ENCODE measurements at regions not wholly inside any gene's neighbourhood (a gene's known extent, or its start where the extent isn't known, plus 50 kb on each side); places are given as distances from the start of the nearest gene placed in this dataset.
"Not testable (repeated sequence)": the region's sequence is repeated elsewhere in the genome, so short reads cannot be mapped to it uniquely, and the experiment has no call there.

DNA sequence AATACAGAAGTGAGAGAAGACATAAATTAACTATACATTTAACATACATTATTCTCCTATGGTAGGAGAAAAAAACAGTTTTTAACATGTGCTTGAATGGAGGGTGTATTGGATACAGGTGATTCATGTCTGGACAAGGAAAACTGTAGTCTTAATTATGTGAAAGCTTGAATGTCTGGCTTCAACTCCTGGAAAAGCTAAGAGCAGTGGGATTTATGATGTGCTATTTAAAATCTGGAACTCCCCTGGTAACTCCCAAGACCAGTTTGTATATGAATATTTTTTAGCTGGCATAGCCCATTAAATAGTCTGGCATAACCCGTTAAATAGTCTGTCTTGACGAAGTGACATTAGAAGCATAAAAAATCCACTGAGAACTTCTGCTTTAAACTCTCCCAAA is 410.0 kb upstream of the PTCHD4 start:
- H3K4me1 ChIP-seq (ENCODE audit: control insufficient read depth, insufficient read depth, low read length, unreplicated experiment): no peaks in the 10 kb centered on the region
- H3K4me3 ChIP-seq (ENCODE audit: low read depth, low read length): no peak overlapping the region
- H3K27ac ChIP-seq (ENCODE audit: low read depth, low read length): no peak overlapping the region
- no peaks in the 10 kb centered on the region for H3K27me3 ChIP-seq (ENCODE audit: insufficient read depth, low read length)
- no peaks in the 10 kb centered on the region for H3K79me2 ChIP-seq (ENCODE audit: control insufficient read depth, insufficient read depth, low read length, unreplicated experiment)
- H2AFZ ChIP-seq (ENCODE audit: low read length, unreplicated experiment): no peak overlapping the region
- no peaks in the 10 kb centered on the region for H3K36me3 ChIP-seq (ENCODE audit: insufficient read depth, low read length)

DNA sequence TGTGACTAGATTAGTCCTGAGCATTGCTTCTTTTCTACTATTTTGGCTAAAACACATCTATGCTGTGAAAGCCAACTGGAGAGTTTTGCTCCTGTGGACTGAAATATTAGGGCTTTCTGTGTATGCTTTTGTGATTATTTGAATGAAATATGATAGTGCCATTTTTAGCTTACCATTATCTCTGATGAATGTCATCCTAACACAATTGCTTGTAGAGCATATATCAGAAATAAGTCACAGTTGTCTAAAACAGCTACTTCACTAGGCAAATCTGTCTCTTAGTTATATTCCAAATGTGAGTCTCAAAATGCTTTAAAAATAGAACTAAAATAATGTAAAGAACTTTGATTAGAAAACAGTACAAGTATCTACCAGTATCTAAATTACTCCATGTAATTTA is 401.4 kb upstream of the PTCHD4 start:
- Histone ChIP-seq H3K79me2 (ENCODE audit: control insufficient read depth, insufficient read depth, low read length, unreplicated experiment) (no peaks in the 10 kb centered on the region), H3K36me3 (ENCODE audit: insufficient read depth, low read length) (no peaks in the 10 kb centered on the region), H2AFZ (ENCODE audit: low read length, unreplicated experiment) (no peak overlapping the region), H3K27ac (ENCODE audit: low read depth, low read length) (no peak overlapping the region), H3K4me3 (ENCODE audit: low read depth, low read length) (no peak overlapping the region), H3K4me1 (ENCODE audit: control insufficient read depth, insufficient read depth, low read length, unreplicated experiment) (no peaks in the 10 kb centered on the region), H3K27me3 (ENCODE audit: insufficient read depth, low read length) (no peaks in the 10 kb centered on the region)

DNA sequence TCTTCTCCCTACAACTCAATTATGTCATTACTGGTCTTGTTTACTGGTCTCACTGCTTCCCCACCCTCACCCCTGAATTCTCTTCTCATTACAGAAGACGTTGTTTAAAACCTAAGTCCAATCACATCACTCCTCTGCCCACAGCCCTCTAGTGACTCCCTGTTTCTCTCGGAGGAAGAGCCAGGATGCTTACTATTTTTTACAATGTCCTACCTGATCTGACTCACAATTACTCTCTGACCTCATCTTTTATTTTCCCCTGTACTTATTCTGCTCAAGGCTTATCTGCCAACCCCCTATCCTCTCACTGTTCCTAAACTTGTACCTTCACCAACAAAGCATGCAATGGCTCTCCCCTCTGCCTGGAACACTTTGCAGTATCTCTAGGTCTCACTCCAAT is 400.4 kb upstream of the PTCHD4 start:
- no peak overlapping the region for H3K27ac ChIP-seq (ENCODE audit: low read depth, low read length)
- H3K36me3 ChIP-seq (ENCODE audit: insufficient read depth, low read length): no peaks in the 10 kb centered on the region
- H3K4me1 ChIP-seq (ENCODE audit: control insufficient read depth, insufficient read depth, low read length, unreplicated experiment): no peaks in the 10 kb centered on the region
- H3K79me2 ChIP-seq (ENCODE audit: control insufficient read depth, insufficient read depth, low read length, unreplicated experiment): no peaks in the 10 kb centered on the region
- no peak overlapping the region for H2AFZ ChIP-seq (ENCODE audit: low read length, unreplicated experiment)
- no peaks in the 10 kb centered on the region for H3K27me3 ChIP-seq (ENCODE audit: insufficient read depth, low read length)
- no peak overlapping the region for H3K4me3 ChIP-seq (ENCODE audit: low read depth, low read length)

DNA sequence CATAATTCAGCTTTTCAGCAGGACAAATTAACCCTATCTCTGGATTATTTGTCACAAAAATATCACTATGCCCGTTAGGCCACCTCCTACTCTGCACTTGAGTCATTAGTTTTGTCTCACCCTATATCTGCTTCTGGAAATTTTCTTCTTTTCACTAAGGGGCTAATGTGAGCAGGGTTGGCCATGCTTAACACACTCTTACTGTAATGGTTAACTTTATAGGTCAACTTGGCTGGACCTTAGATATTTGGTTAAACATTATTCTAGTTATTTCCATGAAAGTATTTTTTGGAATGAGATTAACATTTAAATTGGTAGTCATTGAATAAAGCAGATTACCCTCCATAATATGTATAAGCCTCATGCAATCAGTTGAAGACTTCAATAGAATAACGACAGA is 394.6 kb upstream of the PTCHD4 start:
- Histone ChIP-seq H3K4me1 (ENCODE audit: control insufficient read depth, insufficient read depth, low read length, unreplicated experiment) (no peaks in the 10 kb centered on the region), H3K79me2 (ENCODE audit: control insufficient read depth, insufficient read depth, low read length, unreplicated experiment) (no peaks in the 10 kb centered on the region), H3K4me3 (ENCODE audit: low read depth, low read length) (no peak overlapping the region), H2AFZ (ENCODE audit: low read length, unreplicated experiment) (no peak overlapping the region), H3K27ac (ENCODE audit: low read depth, low read length) (no peak overlapping the region), H3K36me3 (ENCODE audit: insufficient read depth, low read length) (no peaks in the 10 kb centered on the region), H3K27me3 (ENCODE audit: insufficient read depth, low read length) (no peaks in the 10 kb centered on the region)

DNA sequence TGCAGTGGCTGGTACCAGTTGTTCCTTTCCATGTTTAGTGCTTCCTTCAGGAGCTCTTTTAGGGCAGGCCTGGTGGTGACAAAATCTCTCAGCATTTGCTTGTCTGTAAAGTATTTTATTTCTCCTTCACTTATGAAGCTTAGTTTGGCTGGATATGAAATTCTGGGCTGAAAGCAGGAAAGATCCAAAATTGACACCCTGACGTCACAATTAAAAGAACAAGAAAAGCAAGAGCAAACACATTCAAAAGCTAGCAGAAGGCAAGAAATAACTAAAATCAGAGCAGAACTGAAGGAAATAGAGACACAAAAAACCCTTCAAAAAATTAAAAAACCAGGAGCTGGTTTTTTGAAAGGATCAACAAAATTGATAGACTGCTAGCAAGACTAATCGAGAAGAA is 382.4 kb upstream of the PTCHD4 start:
- not testable (repeated sequence) for H3K4me1 ChIP-seq (ENCODE audit: control insufficient read depth, insufficient read depth, low read length, unreplicated experiment); H3K27me3 ChIP-seq (ENCODE audit: insufficient read depth, low read length); H3K4me3 ChIP-seq (ENCODE audit: low read depth, low read length); H2AFZ ChIP-seq (ENCODE audit: low read length, unreplicated experiment); H3K79me2 ChIP-seq (ENCODE audit: control insufficient read depth, insufficient read depth, low read length, unreplicated experiment); H3K36me3 ChIP-seq (ENCODE audit: insufficient read depth, low read length); H3K27ac ChIP-seq (ENCODE audit: low read depth, low read length)

DNA sequence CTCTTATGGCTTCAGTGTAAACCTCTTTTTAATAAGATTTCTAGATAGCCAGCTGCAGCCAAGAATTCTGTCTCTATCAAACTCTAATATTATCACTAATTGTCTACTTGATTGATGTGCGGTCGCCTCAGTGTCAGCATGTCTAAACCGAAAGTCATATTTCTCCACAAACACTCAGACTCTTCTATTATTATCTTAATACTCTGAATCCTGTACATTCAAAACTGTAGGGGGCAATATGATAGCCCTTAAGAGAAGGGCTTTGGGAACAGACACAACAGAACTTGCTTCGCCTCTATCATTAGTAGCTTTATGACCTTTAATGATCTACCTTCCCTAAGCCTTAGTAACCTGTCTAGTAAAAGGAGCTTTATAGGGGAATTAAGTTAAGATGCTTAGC is 379.7 kb upstream of the PTCHD4 start:
- Histone ChIP-seq H3K36me3 (ENCODE audit: insufficient read depth, low read length) (no peaks in the 10 kb centered on the region), H3K4me3 (ENCODE audit: low read depth, low read length) (no peak overlapping the region), H3K79me2 (ENCODE audit: control insufficient read depth, insufficient read depth, low read length, unreplicated experiment) (no peaks in the 10 kb centered on the region), H3K4me1 (ENCODE audit: control insufficient read depth, insufficient read depth, low read length, unreplicated experiment) (no peaks in the 10 kb centered on the region), H3K27ac (ENCODE audit: low read depth, low read length) (no peak overlapping the region), H3K27me3 (ENCODE audit: insufficient read depth, low read length) (no peaks in the 10 kb centered on the region), H2AFZ (ENCODE audit: low read length, unreplicated experiment) (no peak overlapping the region)

DNA sequence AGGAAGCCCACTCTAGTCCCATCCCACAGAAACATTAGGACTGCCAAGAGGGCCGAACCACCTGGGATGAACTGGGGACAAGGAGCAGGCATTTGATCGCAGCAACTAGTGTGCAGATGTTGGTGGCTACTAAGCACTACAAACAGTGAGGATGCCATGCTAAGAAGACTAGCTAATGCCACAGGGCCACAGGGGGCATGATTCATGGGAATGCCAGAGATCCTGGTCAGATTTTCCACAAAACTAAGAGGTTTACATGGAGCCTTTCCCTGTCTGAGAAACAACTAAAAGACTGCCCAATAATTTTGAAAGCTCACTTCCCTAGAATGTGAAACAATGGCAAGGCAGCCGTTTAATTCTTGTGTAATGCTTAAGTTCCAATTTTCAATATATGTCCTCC is 375.9 kb upstream of the PTCHD4 start:
- no peak overlapping the region for H2AFZ ChIP-seq (ENCODE audit: low read length, unreplicated experiment)
- no peak overlapping the region for H3K27ac ChIP-seq (ENCODE audit: low read depth, low read length)
- H3K4me3 ChIP-seq (ENCODE audit: low read depth, low read length): no peak overlapping the region
- H3K27me3 ChIP-seq (ENCODE audit: insufficient read depth, low read length): no peaks in the 10 kb centered on the region
- no peaks in the 10 kb centered on the region for H3K4me1 ChIP-seq (ENCODE audit: control insufficient read depth, insufficient read depth, low read length, unreplicated experiment)
- H3K79me2 ChIP-seq (ENCODE audit: control insufficient read depth, insufficient read depth, low read length, unreplicated experiment): no peaks in the 10 kb centered on the region
- no peaks in the 10 kb centered on the region for H3K36me3 ChIP-seq (ENCODE audit: insufficient read depth, low read length)

DNA sequence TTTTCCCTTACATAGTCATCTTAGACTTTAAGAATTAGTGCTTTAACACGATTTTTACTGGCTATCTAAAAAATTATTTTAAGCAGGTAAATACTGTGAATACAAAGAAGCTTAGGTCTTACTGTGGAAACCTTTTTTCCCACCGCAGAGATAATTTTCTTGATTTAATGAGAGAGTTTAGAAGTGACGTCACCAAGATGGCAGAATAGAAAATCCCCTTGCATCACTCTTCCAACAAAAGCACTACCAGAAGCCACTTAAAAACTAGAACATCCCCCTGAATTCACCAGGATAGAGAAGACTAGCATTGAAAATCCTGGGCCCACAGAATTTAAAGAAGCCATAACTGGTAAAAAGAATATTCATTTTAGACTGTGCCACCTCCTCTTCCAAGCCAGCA is 375.4 kb upstream of the PTCHD4 start:
- Histone ChIP-seq H3K36me3 (ENCODE audit: insufficient read depth, low read length) (no peaks in the 10 kb centered on the region), H3K4me1 (ENCODE audit: control insufficient read depth, insufficient read depth, low read length, unreplicated experiment) (no peaks in the 10 kb centered on the region), H3K27ac (ENCODE audit: low read depth, low read length) (no peak overlapping the region), H3K4me3 (ENCODE audit: low read depth, low read length) (no peak overlapping the region), H3K27me3 (ENCODE audit: insufficient read depth, low read length) (no peaks in the 10 kb centered on the region), H3K79me2 (ENCODE audit: control insufficient read depth, insufficient read depth, low read length, unreplicated experiment) (no peaks in the 10 kb centered on the region), H2AFZ (ENCODE audit: low read length, unreplicated experiment) (no peak overlapping the region)

DNA sequence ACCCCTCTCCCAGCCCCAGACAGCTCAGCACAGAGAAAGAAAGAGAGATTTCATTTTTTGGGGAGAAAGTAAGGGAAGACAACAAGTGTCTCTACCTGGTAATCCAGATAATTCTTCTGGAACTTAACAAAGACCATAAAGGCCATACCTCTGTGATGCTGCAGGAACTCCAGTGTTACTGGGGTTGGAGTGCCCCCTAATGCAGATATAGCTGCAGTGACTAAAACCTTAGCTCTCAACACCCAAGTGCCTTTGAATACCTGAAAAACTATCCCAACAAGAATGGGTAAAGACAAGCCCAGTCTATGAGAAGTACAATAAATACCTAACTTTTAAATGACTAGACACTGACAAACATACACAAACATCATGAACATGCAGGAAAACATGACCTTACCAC is 365.3 kb upstream of the PTCHD4 start:
- no peak overlapping the region for H2AFZ ChIP-seq (ENCODE audit: low read length, unreplicated experiment)
- H3K4me1 ChIP-seq (ENCODE audit: control insufficient read depth, insufficient read depth, low read length, unreplicated experiment): no peaks in the 10 kb centered on the region

DNA sequence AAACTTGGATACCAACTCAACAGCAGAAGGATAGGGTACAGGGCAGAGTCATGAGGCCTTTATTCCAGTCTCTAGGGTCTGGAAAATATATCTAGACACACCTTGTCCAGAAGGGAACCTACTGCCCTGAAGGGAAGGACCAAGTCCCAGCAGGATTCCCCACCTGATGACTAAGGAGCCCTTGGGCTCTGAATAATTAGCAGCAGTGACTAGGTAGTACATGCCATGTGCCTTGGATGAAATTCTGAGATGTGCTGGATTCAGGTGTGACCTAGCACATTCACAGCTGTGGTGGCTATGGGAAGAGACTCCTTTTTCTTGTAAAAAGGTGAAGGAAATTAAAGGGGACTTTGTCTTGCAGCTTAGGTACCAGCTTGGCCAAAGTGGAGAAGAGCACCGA is 364.3 kb upstream of the PTCHD4 start:
- H3K27me3 ChIP-seq (ENCODE audit: insufficient read depth, low read length): no peaks in the 10 kb centered on the region
- H3K36me3 ChIP-seq (ENCODE audit: insufficient read depth, low read length): no peaks in the 10 kb centered on the region
- H3K79me2 ChIP-seq (ENCODE audit: control insufficient read depth, insufficient read depth, low read length, unreplicated experiment): no peaks in the 10 kb centered on the region
- no peak overlapping the region for H3K4me3 ChIP-seq (ENCODE audit: low read depth, low read length)
- no peaks in the 10 kb centered on the region for H3K4me1 ChIP-seq (ENCODE audit: control insufficient read depth, insufficient read depth, low read length, unreplicated experiment)
- no peak overlapping the region for H3K27ac ChIP-seq (ENCODE audit: low read depth, low read length)
- no peak overlapping the region for H2AFZ ChIP-seq (ENCODE audit: low read length, unreplicated experiment)

More for the DNA sequence above, 365.3 kb upstream of the PTCHD4 start:
- H3K27ac ChIP-seq (ENCODE audit: low read depth, low read length): no peak overlapping the region
- no peaks in the 10 kb centered on the region for H3K79me2 ChIP-seq (ENCODE audit: control insufficient read depth, insufficient read depth, low read length, unreplicated experiment)
- H3K27me3 ChIP-seq (ENCODE audit: insufficient read depth, low read length): no peaks in the 10 kb centered on the region
- no peak overlapping the region for H3K4me3 ChIP-seq (ENCODE audit: low read depth, low read length)
- no peaks in the 10 kb centered on the region for H3K36me3 ChIP-seq (ENCODE audit: insufficient read depth, low read length)

DNA sequence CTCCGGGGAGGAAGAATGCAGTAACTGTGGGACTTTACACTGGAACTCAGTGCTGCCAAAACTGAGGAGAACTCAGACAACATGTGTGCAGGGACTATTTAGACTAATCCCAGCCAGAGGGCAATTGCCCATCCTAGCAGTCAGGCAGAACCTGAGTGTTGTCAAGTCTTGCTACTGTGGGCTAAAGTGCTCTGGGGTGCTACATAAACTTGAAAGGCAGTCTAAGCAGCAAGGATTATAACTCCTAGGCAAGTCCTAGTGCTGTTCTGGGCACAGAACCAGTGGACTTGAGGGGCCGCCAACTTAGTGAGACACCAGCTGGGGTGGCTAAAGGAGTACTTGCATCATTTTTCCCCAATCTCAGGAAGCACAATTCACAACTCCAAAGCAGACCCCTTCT is 363.8 kb upstream of the PTCHD4 start:
- Histone ChIP-seq H3K36me3 (ENCODE audit: insufficient read depth, low read length) (no peaks in the 10 kb centered on the region), H3K27me3 (ENCODE audit: insufficient read depth, low read length) (no peaks in the 10 kb centered on the region), H3K4me3 (ENCODE audit: low read depth, low read length) (no peak overlapping the region), H2AFZ (ENCODE audit: low read length, unreplicated experiment) (no peak overlapping the region), H3K27ac (ENCODE audit: low read depth, low read length) (no peak overlapping the region), H3K79me2 (ENCODE audit: control insufficient read depth, insufficient read depth, low read length, unreplicated experiment) (no peaks in the 10 kb centered on the region), H3K4me1 (ENCODE audit: control insufficient read depth, insufficient read depth, low read length, unreplicated experiment) (no peaks in the 10 kb centered on the region)

DNA sequence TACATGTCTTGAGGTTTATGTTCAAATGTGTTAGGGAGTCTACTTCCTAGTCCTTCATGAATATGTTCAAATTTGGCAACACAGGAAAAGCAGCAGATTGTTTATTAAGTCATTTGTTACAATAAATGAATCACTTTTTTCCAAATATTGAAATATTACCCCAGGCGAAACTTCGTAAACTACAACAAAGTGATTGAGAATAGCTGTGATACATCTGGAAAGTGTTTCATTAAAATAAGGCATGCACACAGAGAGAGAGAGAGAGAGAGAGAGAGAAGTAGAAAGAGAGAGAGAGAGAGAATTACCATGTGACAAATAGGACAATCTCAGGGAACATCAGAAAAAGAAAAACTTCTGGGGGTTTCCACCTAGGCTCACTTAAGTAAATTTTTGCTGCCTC is 363.1 kb upstream of the PTCHD4 start:
- Histone ChIP-seq H3K4me1 (ENCODE audit: control insufficient read depth, insufficient read depth, low read length, unreplicated experiment) (no peaks in the 10 kb centered on the region), H3K4me3 (ENCODE audit: low read depth, low read length) (no peak overlapping the region), H3K27ac (ENCODE audit: low read depth, low read length) (no peak overlapping the region), H3K36me3 (ENCODE audit: insufficient read depth, low read length) (no peaks in the 10 kb centered on the region), H3K27me3 (ENCODE audit: insufficient read depth, low read length) (no peaks in the 10 kb centered on the region), H2AFZ (ENCODE audit: low read length, unreplicated experiment) (no peak overlapping the region), H3K79me2 (ENCODE audit: control insufficient read depth, insufficient read depth, low read length, unreplicated experiment) (no peaks in the 10 kb centered on the region)

Measured in ACC112 (cell line).